Hematopoietic multipotent progenitor cell treated with erythropoietin and hydrocortisone succinate and interleukin-3 and kit ligand, for 15 days (in vitro differentiated cells): ENCODE measurements at regions not wholly inside any gene's neighbourhood (a gene's known extent, or its start where the extent isn't known, plus 50 kb on each side); places are given as distances from the start of the nearest gene placed in this dataset.
"Not testable (repeated sequence)": the region's sequence is repeated elsewhere in the genome, so short reads cannot be mapped to it uniquely, and the experiment has no call there.

Experiments
- DNase-seq: peaks from one replicate; pipeline ENCODE4 v3.0.0-alpha.2; 2015; ENCODE audit warnings: low spot score

GRCh38 chr10:33101392-33101787 is 143.4 kb upstream of the ITGB1 start:
- DNase-seq: no peak

- no peak for DNase-seq
Observed at GRCh38 chr10:33100781-33101391, 142.9 kb upstream of the ITGB1 start.

- DNase-seq: no peak
Observed at GRCh38 chr10:33099748-33100147, 141.7 kb upstream of the ITGB1 start.

- no peak for DNase-seq
Observed at GRCh38 chr10:33098951-33099663, 141.1 kb upstream of the ITGB1 start.

- no peak for DNase-seq
Observed at GRCh38 chr10:33095867-33096815, 138.1 kb upstream of the ITGB1 start.

- no peak for DNase-seq
Observed at GRCh38 chr10:33094263-33095051, 136.4 kb upstream of the ITGB1 start.

GRCh38 chr10:33093362-33093761 is 135.3 kb upstream of the ITGB1 start:
- no peak for DNase-seq

GRCh38 chr10:33092596-33092995 is 134.6 kb upstream of the ITGB1 start:
- DNase-seq: no peak

GRCh38 chr10:33091201-33091600 is 133.2 kb upstream of the ITGB1 start:
- no peak for DNase-seq

GRCh38 chr10:33088990-33089389 is 131.0 kb upstream of the ITGB1 start:
- no peak for DNase-seq

GRCh38 chr10:33087922-33088321 is 129.9 kb upstream of the ITGB1 start:
- no peak for DNase-seq

GRCh38 chr10:33087152-33087551 is 129.1 kb upstream of the ITGB1 start:
- no peak for DNase-seq

- no peak for DNase-seq
Observed at GRCh38 chr10:33086100-33086499, 128.1 kb upstream of the ITGB1 start.

GRCh38 chr10:33085313-33085833 is 127.3 kb upstream of the ITGB1 start:
- no peak for DNase-seq

- DNase-seq: no peak
Observed at GRCh38 chr10:33084453-33084852, 126.4 kb upstream of the ITGB1 start.

GRCh38 chr10:33082373-33082895 is 124.4 kb upstream of the ITGB1 start:
- no peak for DNase-seq

GRCh38 chr10:33080467-33080866 is 122.4 kb upstream of the ITGB1 start:
- not testable (repeated sequence) for DNase-seq

GRCh38 chr10:33074443-33074842 is 116.4 kb upstream of the ITGB1 start:
- no peak for DNase-seq

GRCh38 chr10:33073641-33074415 is 115.8 kb upstream of the ITGB1 start:
- no peak for DNase-seq

- DNase-seq: no peak
Observed at GRCh38 chr10:33071857-33072256, 113.8 kb upstream of the ITGB1 start.

GRCh38 chr10:33070101-33070500 is 112.1 kb upstream of the ITGB1 start:
- no peak for DNase-seq
